Activated T-cell treated with anti-CD3 and anti-CD28 coated beads, Interleukin-2, amount 50 U/mL, for 4 hours (primary cell): ENCODE measurements at regions not wholly inside any gene's neighbourhood (a gene's known extent, or its start where the extent isn't known, plus 50 kb on each side); places are given as distances from the start of the nearest gene placed in this dataset.

Source experiments
- ATAC-seq, 2 donors: fragments of 200-7000 bp; cut with Tn5 transposase; one replicate each; pipeline ENCODE4 v1.10.0; 2021
- DNase-seq: peaks from one replicate; pipeline ENCODE4 v3.0.0-alpha.2; 2020
- H3K27me3 Mint-ChIP-seq: one replicate; pipeline ENCODE4 v1.8.0; 2021; ENCODE audit warnings: low read depth, mixed read lengths
- H3K36me3 Mint-ChIP-seq: one replicate; pipeline ENCODE4 v1.8.0; 2022; ENCODE audit warnings: mixed read lengths; ENCODE audit not compliant: insufficient read depth
- H3K4me1 Mint-ChIP-seq: one replicate; pipeline ENCODE4 v1.8.0; 2021; ENCODE audit warnings: low read depth, mixed read lengths
- H3K4me3 Mint-ChIP-seq: one replicate; pipeline ENCODE4 v1.8.0; 2021; ENCODE audit warnings: mild to moderate bottlenecking, moderate library complexity, mixed read lengths
- H3K9me3 Mint-ChIP-seq: one replicate; pipeline ENCODE4 v1.8.0; 2021; ENCODE audit warnings: mixed read lengths

DNA sequence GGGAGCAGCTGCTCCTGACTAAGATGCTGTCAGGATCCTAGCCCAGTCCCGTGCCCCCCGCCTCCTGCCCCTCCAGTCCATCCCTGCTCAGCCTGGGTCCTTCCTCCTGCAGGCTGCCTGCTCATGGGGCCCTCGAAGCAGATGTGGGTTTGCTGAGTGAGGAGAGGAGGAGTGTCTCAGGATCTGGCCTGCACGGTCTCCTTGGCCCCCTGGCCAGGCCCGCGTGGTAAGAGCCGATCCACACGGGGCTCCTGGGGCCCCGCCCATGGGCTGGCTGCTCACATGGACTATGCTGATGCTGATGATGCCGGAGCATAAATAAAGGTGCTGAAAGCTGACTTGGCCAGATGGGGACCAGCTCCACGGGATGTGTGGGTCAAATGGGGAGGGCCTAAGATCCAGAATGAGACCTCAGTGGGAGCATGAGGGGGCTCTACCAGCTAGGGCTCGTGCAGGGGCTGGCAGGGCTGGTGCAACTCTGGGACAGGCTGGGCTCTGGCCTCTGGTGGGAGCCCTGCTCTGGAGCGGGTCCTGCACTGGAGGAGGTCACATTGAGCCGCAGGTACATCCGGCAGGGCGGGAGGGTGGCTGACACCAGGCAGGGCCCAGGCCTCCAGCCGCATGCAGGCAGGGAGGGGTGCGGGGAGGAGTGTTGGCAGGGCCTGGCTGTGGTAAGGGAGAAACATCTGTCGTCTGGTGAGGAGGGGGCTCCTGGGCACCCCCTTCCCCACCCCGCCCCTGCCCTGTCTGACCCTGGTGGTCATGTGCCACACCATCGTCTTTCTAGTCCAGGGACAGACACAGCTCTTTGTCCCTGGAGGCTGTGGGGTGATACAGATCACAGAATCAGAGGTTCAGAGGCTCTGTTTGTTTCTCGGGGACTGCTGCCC is 275.3 kb upstream of the HDAC4 start:
- ATAC-seq (no peak), DNase-seq (no peak)
- Mint-ChIP-seq H3K27me3 (no peaks in the 10 kb centered on the region), H3K4me3 (no peak overlapping the region), H3K4me1 (no peaks in the 10 kb centered on the region), H3K9me3 (no peaks in the 10 kb centered on the region), H3K36me3 (no peaks in the 10 kb centered on the region)

GRCh38 chr2:239674981-239675825 is 274.4 kb upstream of the HDAC4 start:
- ATAC-seq, result peak in 1 of 2 donors; percentile 20
- H3K27me3 Mint-ChIP-seq, result no peaks in the 10 kb centered on the region

DNA sequence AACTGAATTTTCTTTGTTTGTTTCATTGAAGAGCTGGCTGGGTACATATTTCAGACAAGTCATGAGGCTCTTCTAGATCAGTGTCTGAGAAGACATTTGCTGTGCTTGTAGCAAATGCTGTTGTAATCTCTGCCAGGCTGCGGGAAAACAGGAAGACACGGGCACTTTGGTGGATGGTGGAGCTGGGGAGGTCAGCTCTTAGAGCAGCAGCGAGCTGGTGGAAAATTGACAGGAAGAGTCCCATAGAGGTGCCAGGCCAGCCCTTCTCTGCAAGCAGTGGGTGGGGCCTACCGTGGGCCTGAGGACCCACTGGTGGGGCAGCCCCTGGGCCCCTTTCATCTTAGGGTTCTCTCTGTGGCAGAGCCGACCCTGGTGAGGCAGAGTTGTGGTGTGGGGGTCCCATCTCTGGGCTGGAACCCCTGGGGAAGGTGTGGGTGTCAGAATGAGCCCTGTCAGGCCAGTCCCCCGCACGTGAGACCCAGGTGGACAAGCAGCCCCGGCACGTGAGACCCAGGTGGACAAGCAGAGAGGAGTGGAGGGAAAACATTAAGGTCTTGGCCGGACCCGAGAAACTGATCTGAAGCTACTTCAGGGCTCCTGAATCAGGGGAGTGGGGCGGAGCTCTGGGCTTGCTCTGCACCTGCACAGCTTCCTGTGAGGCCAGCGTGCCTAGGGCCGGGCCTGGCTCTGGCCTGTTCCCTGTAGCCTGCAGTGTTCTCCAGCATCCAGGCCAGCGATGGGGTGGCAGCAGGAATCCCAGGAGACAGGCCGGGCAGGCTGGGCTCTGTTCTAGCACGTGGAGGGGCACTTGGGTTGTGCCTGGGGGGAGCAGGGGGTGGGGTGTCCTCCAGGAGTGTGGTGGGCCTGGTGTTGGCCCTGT is 273.5 kb upstream of the HDAC4 start:
- H3K4me1 Mint-ChIP-seq, result no peaks in the 10 kb centered on the region
- DNase-seq (no peak), ATAC-seq (no peak)
- no peaks in the 10 kb centered on the region for H3K9me3 Mint-ChIP-seq
- no peaks in the 10 kb centered on the region for H3K36me3 Mint-ChIP-seq
- no peaks in the 10 kb centered on the region for H3K27me3 Mint-ChIP-seq
- H3K4me3 Mint-ChIP-seq, result no peak overlapping the region

More at GRCh38 chr2:239674981-239675825, 274.4 kb upstream of the HDAC4 start:
- Mint-ChIP-seq H3K36me3 (no peaks in the 10 kb centered on the region), H3K9me3 (no peaks in the 10 kb centered on the region), H3K4me3 (no peak overlapping the region), H3K4me1 (no peaks in the 10 kb centered on the region)
- no peak for DNase-seq

DNA sequence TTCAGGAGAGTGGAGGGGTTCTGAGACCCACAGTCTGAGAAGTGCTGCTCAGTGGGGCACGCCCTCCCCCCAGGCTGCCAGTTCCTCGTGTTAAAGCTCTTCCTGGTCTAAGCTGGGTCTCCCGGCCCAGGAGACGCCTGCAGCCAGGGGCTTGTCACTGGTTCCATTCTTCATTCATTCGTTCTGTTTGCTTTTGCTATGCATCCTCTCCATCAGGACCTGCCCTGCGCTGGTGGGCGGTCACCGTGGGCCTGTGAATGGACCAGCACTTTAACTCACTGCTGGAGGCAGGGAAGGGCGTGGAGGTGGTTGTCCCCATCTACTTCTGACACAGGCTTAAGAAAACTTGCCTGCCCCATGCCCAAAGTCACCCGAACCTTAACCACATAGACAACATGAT is 272.8 kb upstream of the HDAC4 start:
- Mint-ChIP-seq H3K4me3 (no peak overlapping the region), H3K27me3 (no peaks in the 10 kb centered on the region), H3K9me3 (no peaks in the 10 kb centered on the region), H3K36me3 (no peaks in the 10 kb centered on the region), H3K4me1 (no peaks in the 10 kb centered on the region)
- DNase-seq (no peak), ATAC-seq (no peak)

GRCh38 chr2:239671916-239672849 is 271.4 kb upstream of the HDAC4 start:
- Mint-ChIP-seq H3K4me3 (no peak overlapping the region), H3K9me3 (no peaks in the 10 kb centered on the region), H3K36me3 (no peaks in the 10 kb centered on the region), H3K4me1 (no peaks in the 10 kb centered on the region), H3K27me3 (no peaks in the 10 kb centered on the region)
- ATAC-seq, result no peak
- no peak for DNase-seq

DNA sequence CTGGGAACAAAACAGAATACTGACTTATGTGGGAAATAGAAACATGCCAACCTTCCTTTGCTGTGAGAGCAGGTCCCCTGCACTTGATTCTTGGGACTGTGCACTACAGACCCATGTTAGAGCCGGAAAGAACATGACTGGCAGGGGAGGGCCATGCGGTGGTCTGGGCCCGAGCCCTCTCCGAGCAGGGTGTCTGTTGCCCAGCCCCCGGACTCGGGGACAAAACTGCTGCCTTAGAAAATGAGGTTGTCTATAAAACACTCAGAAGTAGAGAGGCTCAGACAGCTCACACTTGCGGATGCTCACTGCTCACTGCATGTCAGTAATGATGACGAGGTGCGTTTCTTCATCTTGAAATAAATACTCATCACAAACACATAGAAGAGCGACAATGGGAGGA is 270.7 kb upstream of the HDAC4 start:
- Mint-ChIP-seq H3K4me1 (no peaks in the 10 kb centered on the region), H3K4me3 (no peak overlapping the region), H3K27me3 (no peaks in the 10 kb centered on the region), H3K9me3 (no peaks in the 10 kb centered on the region), H3K36me3 (no peaks in the 10 kb centered on the region)
- no peak for DNase-seq
- no peak for ATAC-seq

DNA sequence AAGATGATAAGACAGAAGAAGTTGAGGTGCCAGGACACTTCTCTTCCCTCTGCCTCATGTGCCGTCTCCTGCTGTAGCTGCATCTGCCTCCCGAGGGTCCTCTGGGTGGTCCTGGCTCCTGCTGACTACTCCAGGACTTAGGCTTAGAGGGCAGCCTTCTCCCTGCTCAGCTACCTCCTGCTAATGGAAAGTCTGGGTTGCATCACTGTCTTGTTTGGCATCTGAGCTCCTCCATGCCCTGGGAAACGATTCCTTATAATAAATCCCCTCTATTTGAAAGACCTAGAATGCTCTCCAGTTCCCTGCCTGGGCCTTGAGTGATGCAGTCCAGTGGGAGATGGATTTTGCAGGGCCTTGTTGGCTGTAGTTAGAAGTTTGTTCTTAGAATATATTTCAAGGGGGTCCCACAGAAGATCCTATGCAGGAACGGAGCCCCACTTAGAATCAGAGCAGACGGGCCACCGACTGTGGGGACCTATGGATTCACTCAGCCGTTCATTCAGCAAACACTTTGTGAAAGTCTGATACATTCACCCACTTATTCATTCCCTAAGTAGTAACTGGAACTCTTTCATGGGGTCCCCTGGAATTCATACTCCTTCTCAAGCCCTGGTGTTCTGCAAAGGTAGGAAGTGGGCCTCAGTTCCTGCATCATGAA is 269.8 kb upstream of the HDAC4 start:
- Mint-ChIP-seq H3K36me3 (no peaks in the 10 kb centered on the region), H3K4me3 (no peak overlapping the region), H3K9me3 (no peaks in the 10 kb centered on the region), H3K27me3 (no peaks in the 10 kb centered on the region), H3K4me1 (no peaks in the 10 kb centered on the region)
- no peak for DNase-seq
- ATAC-seq, result no peak

- Mint-ChIP-seq H3K36me3 (no peaks in the 10 kb centered on the region), H3K27me3 (no peaks in the 10 kb centered on the region), H3K9me3 (no peaks in the 10 kb centered on the region), H3K4me1 (no peaks in the 10 kb centered on the region), H3K4me3 (no peak overlapping the region)
- DNase-seq, result no peak
- ATAC-seq, result no peak
Observed at GRCh38 chr2:239669899-239670460, 269.2 kb upstream of the HDAC4 start.

GRCh38 chr2:239669181-239669898 is 268.5 kb upstream of the HDAC4 start:
- no peak overlapping the region for H3K4me3 Mint-ChIP-seq

DNA sequence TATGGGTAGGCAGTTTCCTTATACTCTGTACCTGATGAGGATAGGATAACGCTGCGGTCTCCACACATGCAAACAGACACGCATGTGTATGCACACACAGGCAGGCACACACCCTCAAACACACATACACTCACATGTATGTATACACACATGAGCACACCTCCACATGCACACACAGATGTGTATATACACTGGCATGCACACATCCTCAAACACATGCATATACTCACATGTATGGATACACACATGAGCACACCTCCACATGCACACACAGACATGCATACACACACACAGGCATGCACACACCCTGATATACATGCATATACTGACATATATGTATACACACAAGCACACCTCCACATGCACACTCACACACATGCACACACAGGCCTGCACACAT is 267.8 kb upstream of the HDAC4 start:
- Mint-ChIP-seq H3K4me3 (no peak overlapping the region), H3K27me3 (no peaks in the 10 kb centered on the region), H3K9me3 (no peaks in the 10 kb centered on the region), H3K4me1 (no peaks in the 10 kb centered on the region), H3K36me3 (no peaks in the 10 kb centered on the region)
- DNase-seq, result no peak
- no peak for ATAC-seq

More at GRCh38 chr2:239669181-239669898, 268.5 kb upstream of the HDAC4 start:
- Mint-ChIP-seq H3K36me3 (no peaks in the 10 kb centered on the region), H3K9me3 (no peaks in the 10 kb centered on the region), H3K4me1 (no peaks in the 10 kb centered on the region), H3K27me3 (no peaks in the 10 kb centered on the region)
- no peak for DNase-seq
- ATAC-seq, result no peak

DNA sequence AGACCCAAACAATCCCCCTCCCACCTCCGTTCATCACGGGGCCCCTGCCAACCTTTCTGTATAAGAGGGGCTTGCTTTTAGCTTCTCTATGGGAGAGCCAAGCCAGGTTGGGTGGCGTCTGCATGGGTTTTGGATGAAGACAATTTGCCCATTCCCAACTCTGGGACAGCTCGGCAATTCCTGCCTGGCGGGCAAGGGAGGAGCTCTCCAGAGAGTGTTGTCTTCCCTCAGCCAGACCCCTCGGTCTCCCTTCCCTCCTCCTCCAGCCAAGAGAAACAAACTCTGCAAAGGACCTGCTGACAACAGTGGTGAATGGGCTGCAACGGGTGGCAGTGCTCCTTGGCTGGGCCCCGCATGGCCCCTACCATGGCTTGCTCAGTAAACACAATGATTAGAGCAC is 267.2 kb upstream of the HDAC4 start:
- H3K27me3 Mint-ChIP-seq, result peaks cover under 1% of the 10 kb centered on the region
- no peak for ATAC-seq
- no peaks in the 10 kb centered on the region for H3K9me3 Mint-ChIP-seq
- no peak for DNase-seq
- no peaks in the 10 kb centered on the region for H3K4me1 Mint-ChIP-seq
- H3K4me3 Mint-ChIP-seq, result no peak overlapping the region
- no peaks in the 10 kb centered on the region for H3K36me3 Mint-ChIP-seq

- Mint-ChIP-seq H3K9me3 (no peaks in the 10 kb centered on the region), H3K4me1 (no peaks in the 10 kb centered on the region), H3K4me3 (no peak overlapping the region), H3K36me3 (no peaks in the 10 kb centered on the region), H3K27me3 (peaks cover 6% of the 10 kb centered on the region)
- ATAC-seq, result no peak
- no peak for DNase-seq
Observed at GRCh38 chr2:239667431-239667985, 266.7 kb upstream of the HDAC4 start.
